GM20000 (cell line): ENCODE measurements at regions not wholly inside any gene's neighbourhood (a gene's known extent, or its start where the extent isn't known, plus 50 kb on each side); places are given as distances from the start of the nearest gene placed in this dataset.

Experiments
- DNase-seq: peaks from one replicate; pipeline ENCODE4 v3.0.0; 2012; ENCODE audit warnings: low spot score
- CTCF ChIP-seq: IDR thresholded peaks from 2 replicates; pipeline ENCODE4 v1.5.1; 2012; ENCODE audit warnings: mild to moderate bottlenecking, control low read depth; ENCODE audit errors: extremely low read depth, missing control alignments

GRCh38 chr7:125484755-125485154 is 555.1 kb upstream of the POT1 start:
- DNase-seq = no peak
- TF ChIP-seq CTCF = no peak

DNA sequence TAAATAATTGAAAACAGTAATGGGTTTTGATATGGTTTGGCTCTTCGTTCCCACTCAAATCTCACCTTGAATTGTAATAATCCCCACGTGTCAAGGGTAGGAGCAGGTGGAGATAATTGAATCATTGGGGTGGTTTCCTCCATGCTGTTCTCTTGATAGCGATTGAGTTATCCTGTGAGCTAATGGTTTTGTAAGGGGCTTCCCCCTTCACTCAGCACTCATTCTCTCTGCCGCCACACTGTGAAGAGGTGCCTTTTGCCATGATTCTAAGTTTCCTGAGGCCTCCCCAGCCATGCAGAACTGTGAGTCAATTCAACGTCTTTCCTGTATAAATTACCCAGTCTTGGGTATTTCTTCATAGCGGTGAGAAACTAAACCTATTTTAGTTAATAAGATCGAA is 551.7 kb upstream of the POT1 start:
- DNase-seq = no peak
- no peak for TF ChIP-seq CTCF

DNA sequence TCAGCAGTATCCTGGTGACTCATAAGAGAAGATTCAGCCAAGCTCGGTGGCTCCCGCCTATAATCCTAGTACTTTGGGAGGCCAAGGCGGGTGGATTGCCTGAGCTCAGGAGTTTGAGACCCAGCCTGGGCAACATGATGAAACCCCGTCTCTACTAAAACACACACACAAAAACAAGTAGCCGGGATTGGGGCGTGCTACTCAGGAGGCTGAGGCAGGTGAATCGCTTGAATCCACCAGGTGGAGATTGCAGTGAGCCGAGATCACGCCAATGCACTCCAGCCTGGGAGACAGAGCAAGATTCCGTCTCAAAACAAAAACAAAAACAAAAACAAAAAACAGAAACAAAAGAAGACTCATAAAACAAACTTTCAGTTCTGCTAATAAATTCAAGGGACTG is 551.1 kb upstream of the POT1 start:
- TF ChIP-seq CTCF = no peak
- no peak for DNase-seq

DNA sequence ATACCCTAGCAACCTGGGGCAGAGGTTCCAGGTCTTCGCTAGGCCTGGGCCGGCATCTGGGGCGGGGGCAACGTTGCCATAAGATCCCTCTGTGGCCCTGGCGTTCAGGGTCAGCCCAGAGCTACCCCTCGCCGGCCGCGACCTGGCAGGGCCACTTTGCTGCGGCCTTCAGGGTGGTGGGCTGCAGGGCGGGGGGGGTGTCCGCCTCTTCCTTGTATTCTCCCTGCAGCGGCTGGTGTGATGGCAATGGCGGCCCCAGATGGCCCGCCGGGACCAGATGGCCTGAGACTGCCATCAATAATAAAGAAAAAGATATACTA is 539.2 kb upstream of the POT1 start:
- no peak for DNase-seq
- no peak for TF ChIP-seq CTCF

GRCh38 chr7:125467996-125468854 is 538.6 kb upstream of the POT1 start:
- no peak for TF ChIP-seq CTCF
- no peak for DNase-seq

DNA sequence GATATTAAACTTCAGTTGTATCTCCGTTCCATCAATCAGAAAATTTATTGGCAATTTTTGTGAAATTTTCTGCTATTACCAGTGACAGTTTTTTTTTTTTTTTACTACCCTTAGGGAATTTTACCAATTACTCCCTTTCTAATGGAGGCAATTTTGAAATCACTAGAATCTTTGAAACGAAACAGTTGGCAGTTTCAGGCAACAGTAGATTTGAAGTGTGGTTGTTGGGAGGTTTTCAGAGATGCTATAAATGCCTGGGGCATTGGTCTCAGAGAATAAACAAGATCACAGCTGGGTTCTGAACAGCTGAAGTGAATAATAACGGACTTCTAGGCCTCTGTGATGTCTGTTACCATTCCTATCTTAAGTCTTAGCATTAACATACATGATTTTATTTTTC is 535.9 kb upstream of the POT1 start:
- no peak for TF ChIP-seq CTCF
- DNase-seq = no peak

GRCh38 chr7:125462615-125463014 is 533.0 kb upstream of the POT1 start:
- no peak for DNase-seq
- no peak for TF ChIP-seq CTCF
